ENCODE measurements at regions not wholly inside any gene's neighbourhood (a gene's known extent, or its start where the extent isn't known, plus 50 kb on each side); places are given as distances from the start of the nearest gene placed in this dataset.

- H2AFZ ChIP-seq (ENCODE audit: low read length): no peak overlapping the region
- H3K9ac ChIP-seq (ENCODE audit: insufficient read depth, low read length): no peak overlapping the region
- DNase-seq (ENCODE audit: low read depth in 2 of 2): no peak
- H3K36me3 ChIP-seq (ENCODE audit: control insufficient read depth, insufficient read depth, low read length): no peaks in the 10 kb centered on the region
- H3K4me2 ChIP-seq (ENCODE audit: extremely low read depth, insufficient read depth, low read length): no peak overlapping the region
- no peak overlapping the region for H3K4me3 ChIP-seq (replicated peaks in 1 of 4; ENCODE audit: control extremely low read depth in 1 of 4, insufficient read depth in 1 of 4, low read depth in 3 of 4, low read length in 4 of 4)
- H3K27me3 ChIP-seq (ENCODE audit: control insufficient read depth, insufficient read depth, low read length): no peaks in the 10 kb centered on the region
- no peaks in the 10 kb centered on the region for H3K79me2 ChIP-seq (ENCODE audit: control insufficient read depth, insufficient read depth, low read length)
- H3K9me3 ChIP-seq (ENCODE audit: control insufficient read depth, insufficient read depth, low read depth, low read length): no peaks in the 10 kb centered on the region
- TF ChIP-seq EZH2 (IDR thresholded peaks at IDR 0.05; ENCODE audit: low read length, missing control alignments): no peak
- TF ChIP-seq CTCF (conservative IDR thresholded peaks at IDR 0.05 in 1 of 2, IDR thresholded peaks at IDR 0.05 in 1 of 2; ENCODE audit: low read depth in 1 of 2, low read length in 2 of 2): no peak
- H3K27ac ChIP-seq (ENCODE audit: insufficient read depth, low read length): no peak overlapping the region
- H3K4me1 ChIP-seq (ENCODE audit: control insufficient read depth, extremely low read depth, insufficient read depth, low read length): no peaks in the 10 kb centered on the region
- no peaks in the 10 kb centered on the region for H4K20me1 ChIP-seq (ENCODE audit: control insufficient read depth, extremely low read depth, insufficient read depth, low read length)
Measured at GRCh38 chr5:30592833-30593232, 600.7 kb upstream of the CDH6 start.

- H3K9me3 ChIP-seq (ENCODE audit: control insufficient read depth, insufficient read depth, low read depth, low read length): no peaks in the 10 kb centered on the region
- no peak for TF ChIP-seq EZH2 (IDR thresholded peaks at IDR 0.05; ENCODE audit: low read length, missing control alignments)
- TF ChIP-seq CTCF (conservative IDR thresholded peaks at IDR 0.05 in 1 of 2, IDR thresholded peaks at IDR 0.05 in 1 of 2; ENCODE audit: low read depth in 1 of 2, low read length in 2 of 2): no peak
Measured at GRCh38 chr5:30581198-30581935, 612.1 kb upstream of the CDH6 start.

GRCh38 chr5:30574761-30575160 lies 618.7 kb upstream of the CDH6 start:
- H3K9me3 ChIP-seq (ENCODE audit: control insufficient read depth, insufficient read depth, low read depth, low read length): no peaks in the 10 kb centered on the region
- peak; percentile 11 to 45 for DNase-seq (ENCODE audit: low read depth in 2 of 2)
- H4K20me1 ChIP-seq (ENCODE audit: control insufficient read depth, extremely low read depth, insufficient read depth, low read length): no peaks in the 10 kb centered on the region
- no peaks in the 10 kb centered on the region for H3K27me3 ChIP-seq (ENCODE audit: control insufficient read depth, insufficient read depth, low read length)
- no peak overlapping the region for H3K27ac ChIP-seq (ENCODE audit: insufficient read depth, low read length)
- no peak for TF ChIP-seq CTCF (conservative IDR thresholded peaks at IDR 0.05 in 1 of 2, IDR thresholded peaks at IDR 0.05 in 1 of 2; ENCODE audit: low read depth in 1 of 2, low read length in 2 of 2)
- no peak for TF ChIP-seq EZH2 (IDR thresholded peaks at IDR 0.05; ENCODE audit: low read length, missing control alignments)
- H3K79me2 ChIP-seq (ENCODE audit: control insufficient read depth, insufficient read depth, low read length): no peaks in the 10 kb centered on the region
- no peaks in the 10 kb centered on the region for H3K4me1 ChIP-seq (ENCODE audit: control insufficient read depth, extremely low read depth, insufficient read depth, low read length)
- no peaks in the 10 kb centered on the region for H3K36me3 ChIP-seq (ENCODE audit: control insufficient read depth, insufficient read depth, low read length)
- no peak overlapping the region for H3K9ac ChIP-seq (ENCODE audit: insufficient read depth, low read length)
- H3K4me2 ChIP-seq (ENCODE audit: extremely low read depth, insufficient read depth, low read length): no peak overlapping the region
- no peak overlapping the region for H2AFZ ChIP-seq (ENCODE audit: low read length)
- H3K4me3 ChIP-seq (replicated peaks in 1 of 4; ENCODE audit: control extremely low read depth in 1 of 4, insufficient read depth in 1 of 4, low read depth in 3 of 4, low read length in 4 of 4): no peak overlapping the region

More at GRCh38 chr5:30581198-30581935, 612.1 kb upstream of the CDH6 start:
- no peak overlapping the region for H3K4me3 ChIP-seq (replicated peaks in 1 of 4; ENCODE audit: control extremely low read depth in 1 of 4, insufficient read depth in 1 of 4, low read depth in 3 of 4, low read length in 4 of 4)
- no peaks in the 10 kb centered on the region for H3K36me3 ChIP-seq (ENCODE audit: control insufficient read depth, insufficient read depth, low read length)
- no peaks in the 10 kb centered on the region for H3K79me2 ChIP-seq (ENCODE audit: control insufficient read depth, insufficient read depth, low read length)
- no peaks in the 10 kb centered on the region for H3K4me1 ChIP-seq (ENCODE audit: control insufficient read depth, extremely low read depth, insufficient read depth, low read length)
- H2AFZ ChIP-seq (ENCODE audit: low read length): no peak overlapping the region
- no peak overlapping the region for H3K4me2 ChIP-seq (ENCODE audit: extremely low read depth, insufficient read depth, low read length)
- no peak overlapping the region for H3K9ac ChIP-seq (ENCODE audit: insufficient read depth, low read length)
- H3K27me3 ChIP-seq (ENCODE audit: control insufficient read depth, insufficient read depth, low read length): no peaks in the 10 kb centered on the region
- no peak overlapping the region for H3K27ac ChIP-seq (ENCODE audit: insufficient read depth, low read length)
- no peaks in the 10 kb centered on the region for H4K20me1 ChIP-seq (ENCODE audit: control insufficient read depth, extremely low read depth, insufficient read depth, low read length)
- DNase-seq (ENCODE audit: low read depth in 2 of 2): peak; percentile 23 to 29

Data from fibroblast of lung (primary cell).